PC-9 (cell line): ENCODE measurements at regions not wholly inside any gene's neighbourhood (a gene's known extent, or its start where the extent isn't known, plus 50 kb on each side); places are given as distances from the start of the nearest gene placed in this dataset.

Source experiments
- CTCF ChIP-seq: fragments of 200-600 bp; sonication (generic); conservative IDR thresholded peaks from 2 replicates; pipeline ENCODE4 v1.6.1; 2017; ENCODE audit warnings: mixed run types, antibody characterized with exemption, mild to moderate bottlenecking, moderate library complexity
- EZH2 ChIP-seq: fragments of 200-600 bp; sonication (generic); IDR thresholded peaks from 2 replicates; pipeline ENCODE4 v1.8.0; 2017; ENCODE audit warnings: antibody characterized with exemption, low read depth

DNA sequence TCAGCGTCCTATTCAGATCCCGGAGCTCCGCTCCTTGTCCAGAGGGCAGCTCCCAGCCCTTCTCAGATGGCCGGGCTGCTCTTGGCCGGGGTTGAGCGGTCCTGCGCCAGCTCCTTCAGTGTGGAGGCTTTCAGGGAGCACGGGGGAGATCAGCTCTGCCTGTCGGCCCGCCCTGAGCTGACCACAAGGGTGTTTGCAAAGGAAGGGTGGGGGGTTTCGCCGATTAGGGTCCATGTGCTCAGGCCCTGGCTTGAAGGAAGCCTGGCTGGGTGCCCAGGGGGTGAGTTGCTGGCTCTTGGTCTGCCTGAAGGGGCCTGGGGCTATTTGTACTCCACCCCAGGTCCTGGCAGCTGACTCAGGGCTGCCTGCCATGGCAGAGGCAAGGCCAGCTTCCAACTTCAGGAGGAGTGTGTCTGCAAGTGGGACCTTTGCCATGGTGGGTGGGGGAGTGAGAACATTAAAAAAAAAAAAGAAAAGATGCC is 250.1 kb upstream of the KLF4 start:
- TF ChIP-seq CTCF (no peak), EZH2 (no peak)
